GM10248 (cell line): ENCODE measurements at regions not wholly inside any gene's neighbourhood (a gene's known extent, or its start where the extent isn't known, plus 50 kb on each side); places are given as distances from the start of the nearest gene placed in this dataset.
"Not testable (repeated sequence)": the region's sequence is repeated elsewhere in the genome, so short reads cannot be mapped to it uniquely, and the experiment has no call there.

Experiments used
- CTCF ChIA-PET: fragments of 300-600 bp; sonication (Branson Sonifier 250); formaldehyde crosslinking; extraction: SDS; loops from one replicate; lab custom pipeline; 2021; ENCODE audit warnings: antibody characterized with exemption; lab: Yijun Ruan, JAX
- POLR2A ChIA-PET: fragments of 350-650 bp; sonication (Branson Sonifier 250); formaldehyde crosslinking; extraction: SDS; loops from one replicate; lab custom pipeline; 2020; ENCODE audit warnings: antibody characterized with exemption; lab: Yijun Ruan, JAX
- DNase-seq: peaks from one replicate; pipeline ENCODE4 v3.0.0; 2012; ENCODE audit errors: extremely low spot score
- TF ChIP-seq, protein P1 (sequence below): IDR thresholded peaks from 2 replicates; pipeline ENCODE4 v1.5.1; 2012; ENCODE audit warnings: mild to moderate bottlenecking, low read depth; ENCODE audit errors: extremely low read depth, missing control alignments, control extremely low read depth

DNA sequence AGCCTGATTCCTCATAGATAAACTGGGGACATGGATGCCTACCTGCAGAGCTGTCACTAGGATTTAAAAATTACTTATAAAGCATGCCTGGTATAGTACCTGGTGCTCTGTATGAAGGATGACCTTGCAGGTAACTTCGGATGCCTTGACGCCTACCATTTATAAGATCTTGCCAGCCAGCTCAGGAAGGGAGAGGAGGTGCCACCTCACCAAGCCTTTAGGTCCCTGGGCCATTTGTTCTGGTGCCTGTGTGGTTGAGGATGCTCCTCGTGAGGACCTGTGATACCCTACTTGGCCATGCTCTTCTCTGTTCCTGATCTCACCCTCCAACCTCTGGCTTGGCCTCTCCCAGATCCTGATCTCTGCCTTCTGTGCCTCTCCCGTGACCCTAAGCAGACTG lies 85.2 kb downstream of the FDX1 start:
- POLR2A ChIA-PET = no interaction called here
- CTCF ChIA-PET = no interaction called here
- TF ChIP-seq, protein P1, sequence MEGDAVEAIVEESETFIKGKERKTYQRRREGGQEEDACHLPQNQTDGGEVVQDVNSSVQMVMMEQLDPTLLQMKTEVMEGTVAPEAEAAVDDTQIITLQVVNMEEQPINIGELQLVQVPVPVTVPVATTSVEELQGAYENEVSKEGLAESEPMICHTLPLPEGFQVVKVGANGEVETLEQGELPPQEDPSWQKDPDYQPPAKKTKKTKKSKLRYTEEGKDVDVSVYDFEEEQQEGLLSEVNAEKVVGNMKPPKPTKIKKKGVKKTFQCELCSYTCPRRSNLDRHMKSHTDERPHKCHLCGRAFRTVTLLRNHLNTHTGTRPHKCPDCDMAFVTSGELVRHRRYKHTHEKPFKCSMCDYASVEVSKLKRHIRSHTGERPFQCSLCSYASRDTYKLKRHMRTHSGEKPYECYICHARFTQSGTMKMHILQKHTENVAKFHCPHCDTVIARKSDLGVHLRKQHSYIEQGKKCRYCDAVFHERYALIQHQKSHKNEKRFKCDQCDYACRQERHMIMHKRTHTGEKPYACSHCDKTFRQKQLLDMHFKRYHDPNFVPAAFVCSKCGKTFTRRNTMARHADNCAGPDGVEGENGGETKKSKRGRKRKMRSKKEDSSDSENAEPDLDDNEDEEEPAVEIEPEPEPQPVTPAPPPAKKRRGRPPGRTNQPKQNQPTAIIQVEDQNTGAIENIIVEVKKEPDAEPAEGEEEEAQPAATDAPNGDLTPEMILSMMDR = no peak
- no peak for DNase-seq

DNA sequence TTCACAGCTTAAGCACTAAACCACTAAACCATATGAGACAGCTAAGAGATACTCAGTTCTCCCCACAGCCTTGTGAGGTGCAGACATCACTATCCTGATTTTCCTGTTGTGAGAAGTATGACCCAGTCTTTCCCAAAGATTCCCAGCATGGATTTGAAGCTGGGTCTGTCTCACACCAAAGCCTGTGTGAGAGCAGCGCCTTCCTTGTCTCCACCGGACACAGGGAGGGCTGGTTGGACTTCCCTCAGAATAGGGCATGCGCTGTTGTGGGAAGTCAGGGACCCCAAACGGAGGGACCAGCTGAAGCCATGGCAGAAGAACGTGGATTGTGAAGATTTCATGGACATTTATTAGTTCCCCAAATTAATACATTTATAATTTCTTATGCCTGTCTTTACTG lies 87.6 kb downstream of the FDX1 start:
- CTCF ChIA-PET, DNase-seq, POLR2A ChIA-PET: not testable (repeated sequence)

DNA sequence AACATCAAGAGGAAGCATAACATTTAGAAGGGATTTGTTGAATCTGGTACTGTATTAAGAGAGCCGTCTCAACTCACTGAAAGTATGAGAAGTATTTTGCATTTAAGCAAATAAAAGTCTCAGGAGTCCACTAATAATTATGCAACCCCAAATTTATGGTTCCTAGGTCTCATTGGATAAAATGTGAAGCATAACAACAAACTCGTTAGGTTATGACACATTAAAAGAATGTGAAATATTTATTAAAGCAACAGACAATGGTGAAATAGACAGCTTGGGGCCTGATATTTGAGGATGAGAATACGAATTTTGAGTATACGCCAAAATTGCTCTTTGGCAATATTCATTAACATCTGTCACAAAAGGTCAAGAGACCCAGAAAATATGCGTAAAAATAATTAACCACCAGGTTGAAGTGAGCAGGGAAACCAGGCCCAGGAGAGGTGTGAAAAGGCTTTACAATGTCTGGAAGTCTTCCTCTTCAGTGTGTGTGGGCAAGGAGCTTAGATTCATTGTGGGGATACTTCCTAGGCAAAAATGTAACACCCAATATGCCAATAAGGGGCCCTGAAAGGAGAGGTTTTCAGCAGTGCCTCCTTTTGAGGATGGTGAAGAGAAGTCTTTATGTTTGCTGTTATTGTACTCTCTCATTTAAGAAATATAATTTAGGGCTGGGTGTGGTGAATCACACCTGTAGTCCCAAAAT lies 89.2 kb downstream of the FDX1 start:
- CTCF ChIA-PET = no interaction called here
- DNase-seq = no peak

DNA sequence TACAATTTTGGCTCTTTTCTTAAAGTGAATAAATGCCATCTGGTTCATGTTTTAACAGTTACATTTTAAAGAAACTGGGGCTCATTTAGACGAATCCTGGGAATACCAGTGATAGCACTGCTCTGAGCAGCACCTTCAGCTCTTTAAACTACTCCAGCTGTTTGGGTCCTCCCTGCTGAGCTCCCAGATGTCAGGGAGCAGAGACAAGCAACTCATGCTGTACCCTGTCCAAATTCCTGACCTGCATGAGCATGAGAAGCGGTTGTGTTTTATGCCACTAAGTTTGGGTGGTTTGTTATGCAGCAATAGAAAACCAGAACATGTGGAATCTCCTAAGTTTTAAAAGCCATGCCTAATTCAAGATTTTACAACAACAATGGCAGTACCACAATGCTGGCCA lies 90.0 kb downstream of the FDX1 start:
- POLR2A ChIA-PET = no interaction called here
- TF ChIP-seq, protein P1 = no peak

More for the DNA sequence above, 89.2 kb downstream of the FDX1 start:
- POLR2A ChIA-PET = no interaction called here
- TF ChIP-seq, protein P1 = no peak

DNA sequence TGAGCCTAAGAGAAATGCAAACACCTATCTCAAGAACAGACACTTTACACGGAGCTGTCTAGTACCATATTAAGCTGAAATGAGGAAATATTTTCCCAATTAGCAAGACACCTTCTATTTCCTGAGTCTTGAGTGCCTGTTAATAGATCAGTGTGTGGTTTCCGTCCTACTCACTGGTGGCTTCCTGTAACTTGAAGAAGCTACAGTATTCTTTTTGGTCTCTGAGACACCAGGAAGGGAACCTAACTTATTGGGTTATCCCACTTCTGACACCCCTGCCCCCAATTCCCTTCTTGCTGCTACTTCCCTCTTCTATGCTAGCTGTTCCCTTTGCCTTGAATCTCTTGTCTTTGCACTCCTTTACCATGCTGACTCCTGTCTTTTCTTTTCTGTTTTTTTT lies 92.7 kb downstream of the FDX1 start:
- ChIA-PET POLR2A (no interaction called here), CTCF (interaction anchor here (1.2 to 1.3 kb wide), 2 partner anchors 14 to 64 kb away, joined by 3 to 4 read pairs; no protein-coding TSS in a partner anchor)
- DNase-seq = no peak
- TF ChIP-seq, protein P1 = no peak

More for the DNA sequence above, 90.0 kb downstream of the FDX1 start:
- CTCF ChIA-PET = interaction anchor here (1.8 kb wide), 1 partner anchor 8 kb away, joined by 4 read pairs; no protein-coding TSS in a partner anchor
- no peak for DNase-seq

DNA sequence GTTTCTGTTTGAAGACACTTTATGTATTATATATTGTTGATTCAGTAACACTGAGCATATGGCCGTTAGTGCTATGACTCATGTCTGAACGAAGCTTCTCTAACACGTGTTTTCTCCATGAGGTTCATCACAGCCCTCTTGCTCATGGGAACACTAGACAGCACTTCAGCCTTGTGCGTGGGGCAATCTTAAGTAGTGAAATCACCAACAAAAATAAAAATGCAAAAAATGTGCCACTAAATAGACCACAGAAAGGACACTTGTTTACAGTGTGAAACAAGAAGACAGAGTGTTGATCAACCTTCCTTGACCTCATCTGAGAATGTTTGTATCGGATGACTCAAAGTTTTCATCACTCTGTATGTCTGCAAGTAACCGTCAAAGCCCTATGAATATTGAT lies 94.5 kb downstream of the FDX1 start:
- DNase-seq = no peak
- ChIA-PET POLR2A (no interaction called here), CTCF (interaction anchor here (0.6 kb wide), 1 partner anchor 684 kb away, joined by 3 read pairs; no protein-coding TSS in a partner anchor)
- TF ChIP-seq, protein P1 = no peak

DNA sequence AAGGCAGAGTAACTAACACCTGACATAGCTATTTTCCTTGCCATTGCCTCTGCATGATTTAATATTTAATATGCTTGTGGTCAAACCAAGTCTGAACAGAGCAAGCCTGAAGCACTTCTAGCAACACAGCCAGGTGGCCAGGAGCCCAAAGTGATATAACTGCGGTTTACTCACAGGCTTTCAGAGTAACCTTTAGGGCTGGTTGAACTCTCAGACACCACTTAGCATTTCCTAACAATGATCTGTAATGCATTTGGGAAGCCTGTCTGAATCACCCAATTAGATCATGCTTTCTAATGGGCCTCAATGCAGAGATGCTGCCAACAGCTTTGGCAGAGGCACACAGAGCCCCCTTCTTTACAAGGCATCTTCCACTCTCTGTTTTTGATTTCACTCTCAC lies 96.1 kb downstream of the FDX1 start:
- no peak for DNase-seq
- CTCF ChIA-PET = no interaction called here

More for the DNA sequence above, 96.1 kb downstream of the FDX1 start:
- POLR2A ChIA-PET = no interaction called here
- TF ChIP-seq, protein P1 = no peak
